ENCODE measurements at regions not wholly inside any gene's neighbourhood (a gene's known extent, or its start where the extent isn't known, plus 50 kb on each side); places are given as distances from the start of the nearest gene placed in this dataset.

DNA sequence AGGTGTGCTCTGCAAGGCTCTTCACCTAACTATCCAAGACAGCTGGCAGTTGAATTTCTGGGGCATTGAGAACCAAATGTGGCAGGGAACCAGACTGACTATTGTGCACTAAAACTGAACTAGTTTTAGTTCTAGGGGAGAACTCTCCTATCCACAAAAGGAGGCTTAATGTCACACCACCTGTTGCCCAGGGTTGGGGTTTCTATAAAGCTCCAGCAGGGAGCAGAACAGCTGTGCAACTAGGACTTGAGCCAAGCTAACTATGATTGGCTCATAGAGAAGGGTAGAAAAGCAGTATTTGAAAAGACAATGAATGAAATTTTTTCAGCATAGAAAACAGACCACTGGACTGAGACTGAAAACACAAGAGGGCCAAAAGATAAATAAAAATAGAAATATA lies 53.3 kb upstream of the FGGY start:
- TF ChIP-seq, protein P1, sequence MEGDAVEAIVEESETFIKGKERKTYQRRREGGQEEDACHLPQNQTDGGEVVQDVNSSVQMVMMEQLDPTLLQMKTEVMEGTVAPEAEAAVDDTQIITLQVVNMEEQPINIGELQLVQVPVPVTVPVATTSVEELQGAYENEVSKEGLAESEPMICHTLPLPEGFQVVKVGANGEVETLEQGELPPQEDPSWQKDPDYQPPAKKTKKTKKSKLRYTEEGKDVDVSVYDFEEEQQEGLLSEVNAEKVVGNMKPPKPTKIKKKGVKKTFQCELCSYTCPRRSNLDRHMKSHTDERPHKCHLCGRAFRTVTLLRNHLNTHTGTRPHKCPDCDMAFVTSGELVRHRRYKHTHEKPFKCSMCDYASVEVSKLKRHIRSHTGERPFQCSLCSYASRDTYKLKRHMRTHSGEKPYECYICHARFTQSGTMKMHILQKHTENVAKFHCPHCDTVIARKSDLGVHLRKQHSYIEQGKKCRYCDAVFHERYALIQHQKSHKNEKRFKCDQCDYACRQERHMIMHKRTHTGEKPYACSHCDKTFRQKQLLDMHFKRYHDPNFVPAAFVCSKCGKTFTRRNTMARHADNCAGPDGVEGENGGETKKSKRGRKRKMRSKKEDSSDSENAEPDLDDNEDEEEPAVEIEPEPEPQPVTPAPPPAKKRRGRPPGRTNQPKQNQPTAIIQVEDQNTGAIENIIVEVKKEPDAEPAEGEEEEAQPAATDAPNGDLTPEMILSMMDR (IDR thresholded peaks at IDR 0.05; ENCODE audit: control extremely low read depth in 1 of 3, insufficient read depth in 1 of 3, low read depth in 1 of 3, low read length in 3 of 3), result no peak
- TF ChIP-seq POLR2A (IDR thresholded peaks at IDR 0.05; ENCODE audit: control extremely low read depth in 1 of 2, low read depth in 2 of 2, low read length in 2 of 2), result no peak
- TF ChIP-seq SIN3A (conservative IDR thresholded peaks at IDR 0.05 in 1 of 2, IDR thresholded peaks at IDR 0.05 in 1 of 2; ENCODE audit: low read depth in 1 of 2, low read length in 2 of 2), result no peak
- TF ChIP-seq MAFK (IDR thresholded peaks at IDR 0.05; ENCODE audit: low read depth, low read length), result no peak
- no peak for TF ChIP-seq SUZ12 (IDR thresholded peaks at IDR 0.05; ENCODE audit: low read length)
- no peak for TF ChIP-seq GTF2F1 (IDR thresholded peaks at IDR 0.05; ENCODE audit: borderline replicate concordance, low read depth, low read length)
- no peak for TF ChIP-seq RFX5 (IDR thresholded peaks at IDR 0.05; ENCODE audit: borderline replicate concordance, low read depth, low read length)

Measured in H1 (cell line).